GM18520 (cell line): ENCODE measurements at regions not wholly inside any gene's neighbourhood (a gene's known extent, or its start where the extent isn't known, plus 50 kb on each side); places are given as distances from the start of the nearest gene placed in this dataset.

Source experiments
- ATAC-seq: cut with Tn5 transposase; IDR thresholded peaks from one replicate; pipeline ENCODE4 v1.9.1; 2021; ENCODE audit not compliant: unreplicated experiment

GRCh38 chr5:105563842-105564241, 2001.3 kb upstream of the NUDT12 start:
- ATAC-seq: no peak

GRCh38 chr5:105554568-105555169, 1992.1 kb upstream of the NUDT12 start:
- ATAC-seq: no peak

GRCh38 chr5:105544300-105544699, 1981.7 kb upstream of the NUDT12 start:
- ATAC-seq: no peak

- ATAC-seq: no peak
These were observed 1974.1 kb upstream of the NUDT12 start for GRCh38 chr5:105536675-105537074.

GRCh38 chr5:105530716-105531261, 1968.2 kb upstream of the NUDT12 start:
- no peak for ATAC-seq

- ATAC-seq: no peak
These were observed 1967.3 kb upstream of the NUDT12 start for GRCh38 chr5:105529851-105530250.

GRCh38 chr5:105508519-105508918, 1945.9 kb upstream of the NUDT12 start:
- ATAC-seq: no peak

GRCh38 chr5:105506692-105507277, 1944.2 kb upstream of the NUDT12 start:
- no peak for ATAC-seq

- ATAC-seq: no peak
These were observed 1941.4 kb upstream of the NUDT12 start for GRCh38 chr5:105503950-105504349.

GRCh38 chr5:105501315-105501714, 1938.7 kb upstream of the NUDT12 start:
- ATAC-seq: no peak

- no peak for ATAC-seq
These were observed 1912.8 kb upstream of the NUDT12 start for GRCh38 chr5:105475401-105475800.

- no peak for ATAC-seq
These were observed 1899.8 kb upstream of the NUDT12 start for GRCh38 chr5:105462377-105462776.

GRCh38 chr5:105460721-105461120, 1898.1 kb upstream of the NUDT12 start:
- no peak for ATAC-seq

GRCh38 chr5:105453216-105453807, 1890.7 kb upstream of the NUDT12 start:
- ATAC-seq: no peak

GRCh38 chr5:105448271-105448670, 1885.7 kb upstream of the NUDT12 start:
- ATAC-seq: no peak

GRCh38 chr5:105430516-105430915, 1867.9 kb upstream of the NUDT12 start:
- no peak for ATAC-seq

- no peak for ATAC-seq
These were observed 1866.1 kb upstream of the NUDT12 start for GRCh38 chr5:105428451-105429380.

GRCh38 chr5:105414067-105414466, 1851.5 kb upstream of the NUDT12 start:
- ATAC-seq: no peak

GRCh38 chr5:105413406-105413990, 1850.9 kb upstream of the NUDT12 start:
- ATAC-seq: no peak

- no peak for ATAC-seq
These were observed 1847.1 kb upstream of the NUDT12 start for GRCh38 chr5:105409695-105410094.

GRCh38 chr5:105407200-105407599, 1844.6 kb upstream of the NUDT12 start:
- no peak for ATAC-seq
